ENCODE measurements at regions not wholly inside any gene's neighbourhood (a gene's known extent, or its start where the extent isn't known, plus 50 kb on each side); places are given as distances from the start of the nearest gene placed in this dataset.

DNA sequence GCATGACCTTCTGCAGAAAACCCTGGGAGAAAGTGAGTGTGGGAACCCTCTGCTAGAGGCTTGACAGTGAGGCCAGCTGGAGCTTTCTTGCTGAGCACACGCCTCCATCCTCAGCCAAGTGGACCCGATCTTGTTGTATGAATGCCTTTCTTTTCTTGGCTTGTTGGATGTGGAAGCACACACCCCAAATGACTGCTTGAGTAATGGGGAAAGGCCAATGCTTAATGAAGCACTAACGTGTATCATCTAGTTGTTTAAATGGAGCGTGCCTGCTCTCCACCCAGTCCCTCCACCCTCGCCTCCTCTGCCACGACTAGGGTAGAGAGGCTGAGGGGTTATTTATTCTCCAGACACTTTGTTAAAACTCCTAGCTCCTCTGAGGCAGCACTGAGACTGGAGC, 54.3 kb upstream of the IKBKE start:
- ChIA-PET CTCF (ENCODE audit: partially characterized antibody) (interaction anchor here (1.2 kb wide), 1 partner anchor 46 kb away, joined by 4 read pairs; no protein-coding TSS in a partner anchor), POLR2A (ENCODE audit: partially characterized antibody) (no interaction called here)
- Histone ChIP-seq H4K20me1 (replicated peaks in 1 of 2; ENCODE audit: control insufficient read depth in 1 of 2, insufficient read depth in 2 of 2, low read length in 2 of 2) (peaks cover 0 to 2% of the 10 kb centered on the region in 2 experiments), H2BK20ac (ENCODE audit: low read length) (no peak overlapping the region), H3K79me1 (ENCODE audit: low read depth, low read length) (no peaks in the 10 kb centered on the region), H2BK5ac (ENCODE audit: low read depth, low read length) (no peak overlapping the region), H3K4ac (replicated peaks; ENCODE audit: insufficient read length, low read depth, low read length) (no peak overlapping the region), H3K14ac (ENCODE audit: insufficient read length) (no peak overlapping the region), H3K79me2 (ENCODE audit: control insufficient read depth in 1 of 2, insufficient read depth in 2 of 2, low read length in 2 of 2) (no peaks in the 10 kb centered on the region), H3K9me3 (ENCODE audit: insufficient read depth in 2 of 2, low read depth in 1 of 2, low read length in 1 of 2) (no peaks in the 10 kb centered on the region), H2BK15ac (ENCODE audit: low read length) (no peak overlapping the region), H3K23ac (ENCODE audit: insufficient read length) (no peak overlapping the region), H3K18ac (ENCODE audit: extremely low read depth, low read length) (no peak overlapping the region), H4K8ac (ENCODE audit: extremely low read depth, insufficient read depth, low read length) (no peak overlapping the region), H2AK5ac (ENCODE audit: low read depth, low read length) (no peak overlapping the region), H3K4me3 (ENCODE audit: extremely low read depth in 1 of 4, insufficient read depth in 2 of 4, low read depth in 3 of 4, low read length in 4 of 4) (no peak overlapping the region), H3K4me1 (replicated peaks in 1 of 4; ENCODE audit: control insufficient read depth in 3 of 4, insufficient read depth in 4 of 4, low read length in 3 of 4) (no peaks in the 10 kb centered on the region), H4K5ac (ENCODE audit: insufficient read length, low read depth, low read length) (no peak overlapping the region), H2BK120ac (replicated peaks; ENCODE audit: low read depth, low read length) (no peak overlapping the region), H4K91ac (replicated peaks; ENCODE audit: insufficient read length, low read length) (no peak overlapping the region), H3K23me2 (ENCODE audit: low read depth, low read length) (peaks cover 2% of the 10 kb centered on the region; the same call in 1 of the 2 replicates), H3K27me3 (replicated peaks in 1 of 4; ENCODE audit: control insufficient read depth in 3 of 4, extremely low read depth in 1 of 4, insufficient read depth in 3 of 4, low read length in 3 of 4) (peaks cover 0 to 1% (median 0%) of the 10 kb centered on the region in 4 experiments; a peak in 1 of 7 replicates), H3K27ac (ENCODE audit: low read depth, low read length) (no peak overlapping the region), H3K9ac (replicated peaks in 1 of 4; ENCODE audit: extremely low read depth in 1 of 4, low read depth in 3 of 4, low read length in 3 of 4) (no peak overlapping the region), H3K36me3 (ENCODE audit: control insufficient read depth in 2 of 4, insufficient read depth in 4 of 4, low read length in 3 of 4) (peaks cover 0 to 6% (median 3%) of the 10 kb centered on the region in 4 experiments; a peak in 4 of 8 replicates), H3K56ac (replicated peaks; ENCODE audit: insufficient read length, low read depth, low read length) (no peak overlapping the region), H2AFZ (ENCODE audit: low read length) (no peak overlapping the region), H3K4me2 (ENCODE audit: insufficient read depth in 1 of 2, low read depth in 2 of 2, low read length in 2 of 2) (no peak overlapping the region), H2BK12ac (ENCODE audit: low read depth, low read length) (no peak overlapping the region)
- FAIRE-seq (no peak), DNase-seq (ENCODE audit: low read depth in 1 of 2, low spot score in 2 of 2) (no peak)
- 91% methylated on average over 6 of the region's 6 CpGs; no CpG with 5 or more reads in 1 of the 2 experiments for WGBS, 2 experiments (ENCODE audit: extremely low coverage in 1 of 2, insufficient coverage in 1 of 2, insufficient read length in 1 of 2, insufficient replicate concordance in 2 of 2, low coverage in 1 of 2, low lambda C conversion rate in 2 of 2, missing lambda C conversion rate in 1 of 2)
- TF ChIP-seq CHD2 (IDR thresholded peaks at IDR 0.05; ENCODE audit: low read length) (no peak), POLR2AphosphoS5 (IDR thresholded peaks at IDR 0.05; ENCODE audit: low read depth, low read length) (no peak), RFX5 (IDR thresholded peaks at IDR 0.05; ENCODE audit: borderline replicate concordance, low read depth, low read length) (no peak), CEBPB (IDR thresholded peaks at IDR 0.05; ENCODE audit: low read depth, low read length) (no peak), CREB1 (IDR thresholded peaks at IDR 0.05) (no peak), FOSL1 (IDR thresholded peaks at IDR 0.05; ENCODE audit: insufficient read depth, low read depth, low read length) (no peak), TAF1 (IDR thresholded peaks at IDR 0.05; ENCODE audit: low read depth, low read length) (no peak), RNF2 (IDR thresholded peaks at IDR 0.05; ENCODE audit: borderline replicate concordance, low read depth, low read length, missing control alignments, poor library complexity, severe bottlenecking) (no peak), CHD1 (IDR thresholded peaks at IDR 0.05; ENCODE audit: low read depth, low read length) (no peak), HDAC6 (IDR thresholded peaks at IDR 0.05; ENCODE audit: low read depth, low read length) (no peak)
- TF ChIP-seq, protein P1, sequence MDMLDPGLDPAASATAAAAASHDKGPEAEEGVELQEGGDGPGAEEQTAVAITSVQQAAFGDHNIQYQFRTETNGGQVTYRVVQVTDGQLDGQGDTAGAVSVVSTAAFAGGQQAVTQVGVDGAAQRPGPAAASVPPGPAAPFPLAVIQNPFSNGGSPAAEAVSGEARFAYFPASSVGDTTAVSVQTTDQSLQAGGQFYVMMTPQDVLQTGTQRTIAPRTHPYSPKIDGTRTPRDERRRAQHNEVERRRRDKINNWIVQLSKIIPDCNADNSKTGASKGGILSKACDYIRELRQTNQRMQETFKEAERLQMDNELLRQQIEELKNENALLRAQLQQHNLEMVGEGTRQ (IDR thresholded peaks at IDR 0.05; ENCODE audit: low read length) = no peak
- TF ChIP-seq, protein P2, sequence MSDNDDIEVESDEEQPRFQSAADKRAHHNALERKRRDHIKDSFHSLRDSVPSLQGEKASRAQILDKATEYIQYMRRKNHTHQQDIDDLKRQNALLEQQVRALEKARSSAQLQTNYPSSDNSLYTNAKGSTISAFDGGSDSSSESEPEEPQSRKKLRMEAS (IDR thresholded peaks at IDR 0.05) = no peak

Data from H1 (cell line).